K562 (cell line): ENCODE measurements at regions not wholly inside any gene's neighbourhood (a gene's known extent, or its start where the extent isn't known, plus 50 kb on each side); places are given as distances from the start of the nearest gene placed in this dataset.
A peak's percentile ranks its signal among the peaks of the same experiment; 100 is the strongest.

Experiments used
- CTCFL ChIP-seq: IDR thresholded peaks from 2 replicates; pipeline ENCODE4 v1.6.1; 2011; ENCODE audit warnings: borderline replicate concordance, low read depth, mild to moderate bottlenecking, moderate library complexity, low read length; ENCODE audit not compliant: insufficient read depth, poor library complexity, severe bottlenecking
- MEIS2 ChIP-seq: fragments of 450-650 bp; IDR thresholded peaks from 2 replicates; pipeline ENCODE4 v1.6.1; 2014; ENCODE audit warnings: mild to moderate bottlenecking; ENCODE audit not compliant: partially characterized antibody
- MGA ChIP-seq: fragments of 450-650 bp; IDR thresholded peaks from 2 replicates; pipeline ENCODE4 v1.6.1; 2016; ENCODE audit warnings: mild to moderate bottlenecking, moderate library complexity
- TF ChIP-seq, protein P1 (sequence below): fragments of 450-650 bp; IDR thresholded peaks from 2 replicates; pipeline ENCODE4 v1.6.1; 2016

DNA sequence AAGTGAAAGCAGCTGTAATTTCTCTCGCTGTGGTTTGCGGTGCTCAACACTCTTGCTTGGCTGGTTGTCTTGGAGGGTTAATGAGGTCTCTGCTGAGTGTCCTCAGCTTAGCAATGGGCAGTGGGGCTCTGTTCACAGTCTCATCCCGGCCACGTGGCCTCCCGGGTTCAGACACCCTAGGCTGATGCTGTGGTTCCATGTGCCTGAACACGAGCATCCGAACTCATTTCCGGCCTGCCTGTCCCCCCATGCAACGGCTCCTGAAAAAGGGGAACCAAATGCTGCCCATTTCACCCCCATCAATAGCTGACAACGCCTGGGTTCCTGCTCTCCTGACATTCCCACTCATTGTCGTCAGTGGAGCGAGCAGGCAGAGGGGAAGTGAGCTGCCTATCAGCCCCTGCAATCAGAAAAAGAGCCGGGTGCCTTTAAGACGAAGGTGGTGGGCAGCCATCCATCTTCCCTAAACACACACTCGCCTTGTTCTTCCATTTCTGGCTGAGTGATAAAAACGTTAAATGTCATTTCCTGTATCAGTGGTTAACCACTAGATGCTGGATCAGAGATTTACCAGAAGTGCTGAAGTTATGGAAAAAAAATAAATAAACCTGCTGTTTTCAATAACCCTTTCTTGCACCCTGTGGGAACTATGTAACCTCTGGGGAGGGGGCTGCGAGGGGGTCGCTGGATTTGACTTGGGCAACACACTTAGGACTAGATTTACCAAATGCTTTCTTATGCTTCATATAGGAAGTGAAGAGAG, 60.3 kb upstream of the BCL2L14 start (continued):
- TF ChIP-seq MGA = peak; percentile 41
- TF ChIP-seq, protein P1, sequence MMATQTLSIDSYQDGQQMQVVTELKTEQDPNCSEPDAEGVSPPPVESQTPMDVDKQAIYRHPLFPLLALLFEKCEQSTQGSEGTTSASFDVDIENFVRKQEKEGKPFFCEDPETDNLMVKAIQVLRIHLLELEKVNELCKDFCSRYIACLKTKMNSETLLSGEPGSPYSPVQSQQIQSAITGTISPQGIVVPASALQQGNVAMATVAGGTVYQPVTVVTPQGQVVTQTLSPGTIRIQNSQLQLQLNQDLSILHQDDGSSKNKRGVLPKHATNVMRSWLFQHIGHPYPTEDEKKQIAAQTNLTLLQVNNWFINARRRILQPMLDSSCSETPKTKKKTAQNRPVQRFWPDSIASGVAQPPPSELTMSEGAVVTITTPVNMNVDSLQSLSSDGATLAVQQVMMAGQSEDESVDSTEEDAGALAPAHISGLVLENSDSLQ = peak; percentile 44; the same call in 1 of the 2 replicates
- peak; percentile 57 for TF ChIP-seq MEIS2
- TF ChIP-seq CTCFL = no peak
